Astrocyte (in vitro differentiated cells and primary cell): ENCODE measurements at regions not wholly inside any gene's neighbourhood (a gene's known extent, or its start where the extent isn't known, plus 50 kb on each side); places are given as distances from the start of the nearest gene placed in this dataset.

Experiments used
- DNase-seq: peaks from one replicate; pipeline ENCODE4 v3.0.0-alpha.2; 2010; ENCODE audit warnings: low read depth
- FAIRE-seq: peaks from 2 replicates; lab custom pipeline; 2011; peaks lifted over from hg19 to GRCh38; lab: Jason Lieb, UNC
- H2AFZ ChIP-seq: 2 replicates; pipeline ENCODE4 v1.6.0; 2012; ENCODE audit warnings: low read depth, low read length, inconsistent platforms
- H3K27ac ChIP-seq: 2 replicates; pipeline ENCODE4 v1.5.1; 2011; ENCODE audit warnings: low read depth, low read length, inconsistent platforms
- H3K27me3 ChIP-seq: 2 replicates; pipeline ENCODE4 v1.6.0; 2011; ENCODE audit warnings: low read length, inconsistent platforms; ENCODE audit not compliant: insufficient read depth
- H3K36me3 ChIP-seq: 2 replicates; pipeline ENCODE4 v1.5.1; 2011; ENCODE audit warnings: low read length, inconsistent platforms; ENCODE audit not compliant: insufficient read depth
- H3K4me1 ChIP-seq: 2 replicates; pipeline ENCODE4 v1.5.1; 2011; ENCODE audit warnings: low read length, inconsistent platforms; ENCODE audit not compliant: insufficient read depth
- H3K4me2 ChIP-seq: 2 replicates; pipeline ENCODE4 v1.6.0; 2012; ENCODE audit warnings: low read length, inconsistent platforms
- H3K4me3 ChIP-seq: 2 replicates; pipeline ENCODE4 v1.5.1; 2011; ENCODE audit warnings: low read depth, mild to moderate bottlenecking, low read length, inconsistent platforms; ENCODE audit not compliant: insufficient read depth
- H3K79me2 ChIP-seq: 2 replicates; pipeline ENCODE4 v1.6.0; 2012; ENCODE audit warnings: mild to moderate bottlenecking, low read length, inconsistent platforms; ENCODE audit not compliant: insufficient read depth
- H3K9ac ChIP-seq: 2 replicates; pipeline ENCODE4 v1.6.0; 2012; ENCODE audit warnings: mild to moderate bottlenecking, low read length, inconsistent platforms
- H3K9me3 ChIP-seq: 2 replicates; pipeline ENCODE4 v1.5.1; 2012; ENCODE audit warnings: low read depth, mild to moderate bottlenecking, low read length, inconsistent platforms; ENCODE audit not compliant: insufficient read depth
- H4K20me1 ChIP-seq: 2 replicates; pipeline ENCODE4 v1.6.0; 2012; ENCODE audit warnings: low read length, inconsistent platforms; ENCODE audit not compliant: insufficient read depth
- H3K27ac Mint-ChIP-seq: one replicate; pipeline ENCODE4 v1.8.0; 2021; ENCODE audit warnings: mild to moderate bottlenecking, mixed read lengths; ENCODE audit not compliant: unreplicated experiment
- H3K27me3 Mint-ChIP-seq: one replicate; pipeline ENCODE4 v1.8.0; 2021; ENCODE audit warnings: low read depth, mixed read lengths; ENCODE audit not compliant: unreplicated experiment
- H3K36me3 Mint-ChIP-seq: one replicate; pipeline ENCODE4 v1.8.0; 2021; ENCODE audit warnings: low read depth, mixed read lengths; ENCODE audit not compliant: unreplicated experiment
- H3K4me1 Mint-ChIP-seq: one replicate; pipeline ENCODE4 v1.8.0; 2021; ENCODE audit warnings: low read depth, mixed read lengths; ENCODE audit not compliant: unreplicated experiment
- H3K4me3 Mint-ChIP-seq: one replicate; pipeline ENCODE4 v1.8.0; 2021; ENCODE audit warnings: mild to moderate bottlenecking, moderate library complexity, mixed read lengths; ENCODE audit not compliant: unreplicated experiment
- H3K9me3 Mint-ChIP-seq: one replicate; pipeline ENCODE4 v1.8.0; 2021; ENCODE audit warnings: mild to moderate bottlenecking, mixed read lengths; ENCODE audit not compliant: unreplicated experiment
- CTCF ChIP-seq: IDR thresholded peaks from 2 replicates; pipeline ENCODE4 v1.5.1; 2011; ENCODE audit warnings: low read depth, mild to moderate bottlenecking, inconsistent platforms, low read length, moderate library complexity; ENCODE audit not compliant: insufficient read depth
- EZH2 ChIP-seq: IDR thresholded peaks from 2 replicates; pipeline ENCODE4 v1.6.1; 2012; ENCODE audit warnings: mild to moderate bottlenecking, low read length, inconsistent platforms; ENCODE audit not compliant: insufficient read depth

- Histone ChIP-seq H3K79me2 (no peaks in the 10 kb centered on the region), H3K36me3 (no peaks in the 10 kb centered on the region), H3K9me3 (no peaks in the 10 kb centered on the region), H3K4me3 (no peak overlapping the region), H3K4me1 (no peaks in the 10 kb centered on the region), H3K4me2 (no peak overlapping the region), H2AFZ (no peak overlapping the region), H3K9ac (no peak overlapping the region), H4K20me1 (no peaks in the 10 kb centered on the region), H3K27me3 (peaks cover 10% of the 10 kb centered on the region), H3K27ac (no peak overlapping the region)
- H3K27ac Mint-ChIP-seq: no peak overlapping the region
- DNase-seq (no peak), FAIRE-seq (no peak)
- H3K36me3 Mint-ChIP-seq: peaks cover 2% of the 10 kb centered on the region
- H3K27me3 Mint-ChIP-seq: peaks cover 40% of the 10 kb centered on the region
- peaks cover 11% of the 10 kb centered on the region for H3K9me3 Mint-ChIP-seq
- no peak overlapping the region for H3K4me3 Mint-ChIP-seq
- TF ChIP-seq CTCF (no peak), EZH2 (no peak)
- no peaks in the 10 kb centered on the region for H3K4me1 Mint-ChIP-seq
These were observed 107.5 kb downstream of the GADD45G start for GRCh38 chr9:89712283-89712682.

GRCh38 chr9:89714321-89714720, 109.5 kb downstream of the GADD45G start:
- Histone ChIP-seq H3K27me3 (peaks cover 10% of the 10 kb centered on the region), H3K4me3 (no peak overlapping the region), H3K9ac (no peak overlapping the region), H4K20me1 (no peaks in the 10 kb centered on the region), H3K27ac (no peak overlapping the region), H3K9me3 (no peaks in the 10 kb centered on the region), H3K4me1 (no peaks in the 10 kb centered on the region), H3K36me3 (no peaks in the 10 kb centered on the region), H2AFZ (no peak overlapping the region), H3K79me2 (no peaks in the 10 kb centered on the region), H3K4me2 (no peak overlapping the region)
- TF ChIP-seq EZH2 (no peak), CTCF (no peak)
- no peaks in the 10 kb centered on the region for H3K36me3 Mint-ChIP-seq
- H3K4me1 Mint-ChIP-seq: peaks cover 3% of the 10 kb centered on the region
- no peak for FAIRE-seq
- no peak overlapping the region for H3K27ac Mint-ChIP-seq
- H3K27me3 Mint-ChIP-seq: peaks cover 25% of the 10 kb centered on the region
- peaks cover 7% of the 10 kb centered on the region for H3K9me3 Mint-ChIP-seq
- no peak for DNase-seq
- H3K4me3 Mint-ChIP-seq: no peak overlapping the region

- no peak for FAIRE-seq
- TF ChIP-seq CTCF: no peak
- TF ChIP-seq EZH2: no peak
These were observed 110.6 kb downstream of the GADD45G start for GRCh38 chr9:89715318-89715858.

More at GRCh38 chr9:89715318-89715858, 110.6 kb downstream of the GADD45G start:
- no peak overlapping the region for H3K4me3 ChIP-seq
- H3K27ac ChIP-seq: no peak overlapping the region
- no peaks in the 10 kb centered on the region for H3K36me3 ChIP-seq
- H4K20me1 ChIP-seq: no peaks in the 10 kb centered on the region
- H3K27me3 ChIP-seq: peaks cover 6% of the 10 kb centered on the region
- no peaks in the 10 kb centered on the region for H3K79me2 ChIP-seq
- Mint-ChIP-seq H3K9me3 (peaks cover 13% of the 10 kb centered on the region), H3K27me3 (peaks cover 21% of the 10 kb centered on the region), H3K4me1 (peaks cover 3% of the 10 kb centered on the region), H3K4me3 (no peak overlapping the region), H3K36me3 (no peaks in the 10 kb centered on the region), H3K27ac (no peak overlapping the region)
- no peak overlapping the region for H3K9ac ChIP-seq
- H3K4me1 ChIP-seq: no peaks in the 10 kb centered on the region
- no peak for DNase-seq
- no peak overlapping the region for H2AFZ ChIP-seq
- H3K9me3 ChIP-seq: no peaks in the 10 kb centered on the region
- no peak overlapping the region for H3K4me2 ChIP-seq
